H9 (cell line): ENCODE measurements at regions not wholly inside any gene's neighbourhood (a gene's known extent, or its start where the extent isn't known, plus 50 kb on each side); places are given as distances from the start of the nearest gene placed in this dataset.

Experiments
- DNase-seq: peaks from one replicate; pipeline ENCODE4 v3.0.0-alpha.2; 2017
- H2AFZ ChIP-seq: one replicate; pipeline ENCODE4 v1.6.1; 2013; ENCODE audit warnings: mild to moderate bottlenecking, low read length, control low read depth, moderate library complexity
- H2AK5ac ChIP-seq: 2 replicates; pipeline ENCODE4 v1.6.1; 2013; ENCODE audit warnings: low read length, control low read depth, mixed read lengths; ENCODE audit not compliant: insufficient read length
- H2BK120ac ChIP-seq: one replicate; pipeline ENCODE4 v1.6.1; 2013; ENCODE audit warnings: low read depth, mild to moderate bottlenecking, low read length, control low read depth, inconsistent platforms; ENCODE audit not compliant: poor library complexity, severe bottlenecking
- H2BK12ac ChIP-seq: 2 replicates; pipeline ENCODE4 v1.6.1; 2013; ENCODE audit warnings: low read length, control low read depth, mixed read lengths, low read depth; ENCODE audit not compliant: insufficient read length
- H2BK15ac ChIP-seq: 2 replicates; pipeline ENCODE4 v1.6.1; 2013; ENCODE audit warnings: low read depth, low read length, control low read depth
- H2BK20ac ChIP-seq: one replicate; pipeline ENCODE4 v1.6.1; 2013; ENCODE audit warnings: low read depth, mild to moderate bottlenecking, low read length, control low read depth, inconsistent platforms; ENCODE audit not compliant: poor library complexity, severe bottlenecking
- H2BK5ac ChIP-seq: 2 replicates; pipeline ENCODE4 v1.6.1; 2013; ENCODE audit warnings: low read length, control low read depth, mixed read lengths; ENCODE audit not compliant: insufficient read length
- H3K14ac ChIP-seq: 2 replicates; pipeline ENCODE4 v1.6.1; 2013; ENCODE audit warnings: low read length, control low read depth; ENCODE audit not compliant: insufficient read depth
- H3K18ac ChIP-seq: 2 replicates; pipeline ENCODE4 v1.6.1; 2013; ENCODE audit warnings: low read depth, mild to moderate bottlenecking, mixed read lengths, low read length, control low read depth; ENCODE audit not compliant: insufficient read length
- H3K23ac ChIP-seq: 2 replicates; pipeline ENCODE4 v1.6.1; 2013; ENCODE audit warnings: low read length, control low read depth, mixed read lengths, low read depth; ENCODE audit not compliant: insufficient read length
- H3K23me2 ChIP-seq: 2 replicates; pipeline ENCODE4 v1.6.1; 2013; ENCODE audit warnings: low read depth, mild to moderate bottlenecking, mixed read lengths, low read length, control low read depth; ENCODE audit not compliant: insufficient read length, poor library complexity, severe bottlenecking
- H3K27ac ChIP-seq: 2 replicates; pipeline ENCODE4 v1.5.1; 2013; ENCODE audit warnings: low read length, control low read depth, mixed read lengths, low read depth; ENCODE audit not compliant: insufficient read length
- H3K27me3 ChIP-seq: 2 replicates; pipeline ENCODE4 v1.6.1; 2013; ENCODE audit warnings: low read length, control low read depth, inconsistent platforms; ENCODE audit not compliant: insufficient read depth
- H3K4ac ChIP-seq: 2 replicates; pipeline ENCODE4 v1.6.1; 2013; ENCODE audit warnings: low read depth, mild to moderate bottlenecking, control low read depth, inconsistent platforms, low read length, moderate library complexity
- H3K4me1 ChIP-seq: 2 replicates; pipeline ENCODE4 v1.6.1; 2013; ENCODE audit warnings: low read length, control low read depth, inconsistent platforms; ENCODE audit not compliant: insufficient read depth
- H3K4me2 ChIP-seq: 2 replicates; pipeline ENCODE4 v1.6.1; 2013; ENCODE audit warnings: low read length, control low read depth, mixed read lengths; ENCODE audit not compliant: insufficient read length, insufficient read depth
- H3K56ac ChIP-seq: 2 replicates; pipeline ENCODE4 v1.6.1; 2013; ENCODE audit warnings: low read depth, mild to moderate bottlenecking, mixed read lengths, low read length, control low read depth; ENCODE audit not compliant: insufficient read length
- H3K79me1 ChIP-seq: 2 replicates; pipeline ENCODE4 v1.6.1; 2013; ENCODE audit warnings: low read depth, mild to moderate bottlenecking, moderate library complexity, low read length, control low read depth, inconsistent platforms; ENCODE audit not compliant: insufficient read depth, poor library complexity, severe bottlenecking
- H3K79me2 ChIP-seq: 2 replicates; pipeline ENCODE4 v1.6.1; 2013; ENCODE audit warnings: low read length, control low read depth, inconsistent platforms; ENCODE audit not compliant: insufficient read depth
- H3K9ac ChIP-seq: 2 replicates; pipeline ENCODE4 v1.6.1; 2013; ENCODE audit warnings: low read length, control low read depth, mixed read lengths; ENCODE audit not compliant: insufficient read length; ENCODE audit errors: extremely low read depth
- H3K9me3 ChIP-seq: one replicate; pipeline ENCODE4 v1.6.1; 2013; ENCODE audit warnings: low read depth, low read length, inconsistent platforms; ENCODE audit not compliant: control insufficient read depth
- H3T11ph ChIP-seq: one replicate; pipeline ENCODE4 v1.6.1; 2013; ENCODE audit warnings: mild to moderate bottlenecking, low read length, control low read depth, inconsistent platforms
- H4K20me1 ChIP-seq: one replicate; pipeline ENCODE4 v1.6.1; 2013; ENCODE audit not compliant: control insufficient read depth, insufficient read length, insufficient read depth
- H4K5ac ChIP-seq: 2 replicates; pipeline ENCODE4 v1.6.1; 2013; ENCODE audit warnings: low read depth, mild to moderate bottlenecking, mixed read lengths, low read length, control low read depth; ENCODE audit not compliant: insufficient read length
- H4K8ac ChIP-seq: replicated peaks from 2 replicates; pipeline ENCODE4 v1.6.1; 2013; ENCODE audit warnings: low read length, control low read depth, mixed read lengths, low read depth; ENCODE audit not compliant: insufficient read length
- H4K91ac ChIP-seq: 2 replicates; pipeline ENCODE4 v1.6.1; 2013; ENCODE audit warnings: low read depth, mild to moderate bottlenecking, moderate library complexity, mixed read lengths, low read length, control low read depth; ENCODE audit not compliant: insufficient read length
- H3K27ac Mint-ChIP-seq, 3 experiments: 2 replicates in 2 of 3; 3 replicates in 1 of 3; pipeline ENCODE4 v1.8.0; 2020 to 2021; ENCODE audit warnings: mixed read lengths in 3 of 3, mild to moderate bottlenecking in 1 of 3, moderate library complexity in 1 of 3
- H3K27me3 Mint-ChIP-seq: 2 replicates; pipeline ENCODE4 v1.8.0; 2021; ENCODE audit warnings: low read depth, mild to moderate bottlenecking, moderate library complexity, mixed read lengths
- H3K36me3 Mint-ChIP-seq, 3 experiments: 2 replicates in 2 of 3; 3 replicates in 1 of 3; pipeline ENCODE4 v1.8.0; 2020 to 2021; ENCODE audit warnings: low read depth in 3 of 3, mixed read lengths in 3 of 3; ENCODE audit not compliant: insufficient read depth in 1 of 3
- H3K4me1 Mint-ChIP-seq, 2 experiments: 2 replicates each; pipeline ENCODE4 v1.8.0; 2020; ENCODE audit warnings: mixed read lengths in 2 of 2
- H3K4me3 Mint-ChIP-seq, 2 experiments: 2 replicates in 1 of 2; 3 replicates in 1 of 2; pipeline ENCODE4 v1.8.0; 2020 to 2021; ENCODE audit warnings: mild to moderate bottlenecking in 2 of 2, mixed read lengths in 2 of 2, moderate library complexity in 1 of 2
- H3K9me3 Mint-ChIP-seq, 2 experiments: 2 replicates in 1 of 2; 3 replicates in 1 of 2; pipeline ENCODE4 v1.8.0; 2020; ENCODE audit warnings: mild to moderate bottlenecking in 2 of 2, mixed read lengths in 2 of 2, moderate library complexity in 1 of 2
- CTCF ChIP-seq: fragments of 200-600 bp; sonication (generic); conservative IDR thresholded peaks from 3 replicates; pipeline ENCODE4 v1.8.0; 2021; ENCODE audit warnings: antibody characterized with exemption, mild to moderate bottlenecking
- WGBS: extraction: QIAGEN DNeasy Blood & Tissue Kit; methylation state at CpG from one replicate; pipeline ENCODE4 v1.1.7; 2013; ENCODE audit warnings: missing lambda C conversion rate, low lambda C conversion rate, mixed read lengths; ENCODE audit not compliant: insufficient read length; ENCODE audit errors: extremely low coverage; 5-methylcytosine and 5-hydroxymethylcytosine counted together

- no peak overlapping the region for H3K27ac ChIP-seq
- H4K5ac ChIP-seq = no peak overlapping the region
- H3K56ac ChIP-seq = no peak overlapping the region
- no peak overlapping the region for H3K23ac ChIP-seq
- Mint-ChIP-seq H3K36me3 (peaks cover 7 to 11% (median 8%) of the 10 kb centered on the region in 3 experiments; a peak in 5 of 7 replicates), H3K4me1 (peaks cover 23 to 24% of the 10 kb centered on the region in 2 experiments), H3K4me3 (no peak overlapping the region), H3K9me3 (peaks cover 7 to 11% of the 10 kb centered on the region in 2 experiments; a peak in 4 of 5 replicates), H3K27me3 (peaks cover 3% of the 10 kb centered on the region; the same call in 1 of the 2 replicates), H3K27ac (no peak overlapping the region; a peak in 1 of 7 replicates)
- H2BK12ac ChIP-seq = no peak overlapping the region
- H4K8ac ChIP-seq = no peak overlapping the region
- H3K14ac ChIP-seq = no peak overlapping the region
- H2AFZ ChIP-seq = no peak overlapping the region
- no peaks in the 10 kb centered on the region for H4K20me1 ChIP-seq
- no peak for DNase-seq
- no peaks in the 10 kb centered on the region for H3K79me2 ChIP-seq
- H2AK5ac ChIP-seq = no peak overlapping the region
- TF ChIP-seq CTCF = no peak
- no peak overlapping the region for H2BK15ac ChIP-seq
- no peak overlapping the region for H3K18ac ChIP-seq
- WGBS = no CpG with 5 or more reads among the region's 19 CpGs
- no peak overlapping the region for H4K91ac ChIP-seq
- H3T11ph ChIP-seq = no peak overlapping the region
- H3K9ac ChIP-seq = no peak overlapping the region
- H2BK5ac ChIP-seq = no peak overlapping the region
- H2BK120ac ChIP-seq = no peak overlapping the region
- no peak overlapping the region for H2BK20ac ChIP-seq
- no peak overlapping the region for H3K4me2 ChIP-seq
- no peaks in the 10 kb centered on the region for H3K79me1 ChIP-seq
- no peaks in the 10 kb centered on the region for H3K23me2 ChIP-seq
- H3K27me3 ChIP-seq = no peaks in the 10 kb centered on the region
- no peaks in the 10 kb centered on the region for H3K9me3 ChIP-seq
- no peak overlapping the region for H3K4ac ChIP-seq
- H3K4me1 ChIP-seq = no peaks in the 10 kb centered on the region
These were observed 126.9 kb upstream of the ERRFI1 start for GRCh38 chr1:8152731-8153702.
